RWPE1 (cell line): ENCODE measurements at regions not wholly inside any gene's neighbourhood (a gene's known extent, or its start where the extent isn't known, plus 50 kb on each side); places are given as distances from the start of the nearest gene placed in this dataset.

Experiments used
- CTCF ChIA-PET: fragments of 350-600 bp; sonication (Branson Sonifier 250); formaldehyde crosslinking; extraction: SDS; loops from one replicate; lab custom pipeline; 2021; lab: Yijun Ruan, JAX
- POLR2A ChIA-PET: fragments of 400-600 bp; formaldehyde crosslinking; extraction: SDS; loops from one replicate; lab custom pipeline; 2020; ENCODE audit warnings: antibody characterized with exemption; ENCODE audit not compliant: low non-redundant PET; lab: Yijun Ruan, JAX
- DNase-seq: peaks from one replicate; pipeline ENCODE4 v3.0.0; 2012; ENCODE audit warnings: low spot score
- H3K27ac ChIP-seq: fragments of 450-650 bp; 2 replicates; pipeline ENCODE4 v1.5.1; 2017
- CTCF ChIP-seq: fragments of 450-650 bp; conservative IDR thresholded peaks from 2 replicates; pipeline ENCODE4 v1.5.1; 2017; ENCODE audit warnings: low read depth, mild to moderate bottlenecking

GRCh38 chrX:143121477-143121876 lies 95.7 kb downstream of the SPANXN4 start:
- no peak overlapping the region for H3K27ac ChIP-seq
- POLR2A ChIA-PET: no interaction called here
- no peak for DNase-seq
- CTCF ChIA-PET: no interaction called here
- TF ChIP-seq CTCF: no peak

GRCh38 chrX:143115466-143115865 lies 89.7 kb downstream of the SPANXN4 start:
- ChIA-PET POLR2A (no interaction called here), CTCF (no interaction called here)
- H3K27ac ChIP-seq: no peak overlapping the region
- no peak for DNase-seq
- no peak for TF ChIP-seq CTCF

- DNase-seq: no peak
- ChIA-PET POLR2A (no interaction called here), CTCF (no interaction called here)
- no peak for TF ChIP-seq CTCF
- H3K27ac ChIP-seq: no peak overlapping the region
These were observed 70.1 kb downstream of the SPANXN4 start for GRCh38 chrX:143095816-143096215.

GRCh38 chrX:143095321-143095720 lies 69.6 kb downstream of the SPANXN4 start:
- ChIA-PET POLR2A (no interaction called here), CTCF (no interaction called here)
- no peak overlapping the region for H3K27ac ChIP-seq
- no peak for TF ChIP-seq CTCF
- no peak for DNase-seq

- DNase-seq: no peak
- CTCF ChIA-PET: no interaction called here
- H3K27ac ChIP-seq: no peak overlapping the region
- POLR2A ChIA-PET: no interaction called here
- no peak for TF ChIP-seq CTCF
These were observed 68.8 kb downstream of the SPANXN4 start for GRCh38 chrX:143094417-143095023.
